Esophagus muscularis mucosa (tissue), 3 donors: ENCODE measurements at regions not wholly inside any gene's neighbourhood (a gene's known extent, or its start where the extent isn't known, plus 50 kb on each side); places are given as distances from the start of the nearest gene placed in this dataset.

Source experiments
- POLR2A ChIP-seq: fragments of 450-650 bp; IDR thresholded peaks from one replicate; pipeline ENCODE4 v1.6.1; 2017; ENCODE audit warnings: antibody characterized with exemption, moderate library complexity, mild to moderate bottlenecking, low read depth
- POLR2AphosphoS5 ChIP-seq, 2 donors: sonication (generic); formaldehyde crosslinking; IDR thresholded peaks; one replicate each; pipeline ENCODE4 v1.6.1; 2017; ENCODE audit warnings: antibody characterized with exemption in 2 of 2
- TF ChIP-seq, protein P1 (sequence below), 3 experiments: fragments of 200-600 bp in 2 of 3; fragments of 450-650 bp in 1 of 3; sonication (generic) in 2 of 3; IDR thresholded peaks; one replicate each; pipeline ENCODE4 v1.5.1; 2017 to 2019; ENCODE audit warnings: antibody characterized with exemption in 3 of 3, mild to moderate bottlenecking in 2 of 3, moderate library complexity in 1 of 3

DNA sequence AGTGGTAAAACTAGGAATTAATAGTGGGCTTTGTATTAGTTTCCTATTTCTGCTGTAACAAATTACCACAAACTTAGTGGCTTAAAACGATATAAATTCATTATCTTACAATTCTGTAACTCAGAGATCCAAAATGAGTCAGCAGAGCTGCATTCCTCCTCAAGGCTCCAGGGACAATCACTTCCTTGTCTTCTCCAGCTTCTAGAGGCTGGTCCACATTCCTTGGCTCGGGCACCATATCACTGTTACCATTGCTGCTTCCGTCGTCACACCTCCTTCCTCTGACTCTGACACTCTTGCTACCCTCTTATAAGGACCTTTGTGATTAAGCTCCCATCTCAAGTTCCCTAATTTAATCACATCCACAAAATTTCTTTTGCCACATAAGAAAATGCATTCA is 567.8 kb upstream of the KLHL29 start:
- TF ChIP-seq, protein P1, sequence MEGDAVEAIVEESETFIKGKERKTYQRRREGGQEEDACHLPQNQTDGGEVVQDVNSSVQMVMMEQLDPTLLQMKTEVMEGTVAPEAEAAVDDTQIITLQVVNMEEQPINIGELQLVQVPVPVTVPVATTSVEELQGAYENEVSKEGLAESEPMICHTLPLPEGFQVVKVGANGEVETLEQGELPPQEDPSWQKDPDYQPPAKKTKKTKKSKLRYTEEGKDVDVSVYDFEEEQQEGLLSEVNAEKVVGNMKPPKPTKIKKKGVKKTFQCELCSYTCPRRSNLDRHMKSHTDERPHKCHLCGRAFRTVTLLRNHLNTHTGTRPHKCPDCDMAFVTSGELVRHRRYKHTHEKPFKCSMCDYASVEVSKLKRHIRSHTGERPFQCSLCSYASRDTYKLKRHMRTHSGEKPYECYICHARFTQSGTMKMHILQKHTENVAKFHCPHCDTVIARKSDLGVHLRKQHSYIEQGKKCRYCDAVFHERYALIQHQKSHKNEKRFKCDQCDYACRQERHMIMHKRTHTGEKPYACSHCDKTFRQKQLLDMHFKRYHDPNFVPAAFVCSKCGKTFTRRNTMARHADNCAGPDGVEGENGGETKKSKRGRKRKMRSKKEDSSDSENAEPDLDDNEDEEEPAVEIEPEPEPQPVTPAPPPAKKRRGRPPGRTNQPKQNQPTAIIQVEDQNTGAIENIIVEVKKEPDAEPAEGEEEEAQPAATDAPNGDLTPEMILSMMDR (IDR thresholded peaks at IDR 0.05): no peak
- TF ChIP-seq POLR2AphosphoS5 (IDR thresholded peaks at IDR 0.05) (no peak), POLR2A (no peak)
